ELR (cell line): ENCODE measurements at regions not wholly inside any gene's neighbourhood (a gene's known extent, or its start where the extent isn't known, plus 50 kb on each side); places are given as distances from the start of the nearest gene placed in this dataset.
A peak's percentile ranks its signal among the peaks of the same experiment; 100 is the strongest.
"Not testable (repeated sequence)": the region's sequence is repeated elsewhere in the genome, so short reads cannot be mapped to it uniquely, and the experiment has no call there.

Experiments
- DNase-seq: peaks from one replicate; pipeline ENCODE4 v3.0.0-alpha.2; 2015; ENCODE audit warnings: low read depth

DNA sequence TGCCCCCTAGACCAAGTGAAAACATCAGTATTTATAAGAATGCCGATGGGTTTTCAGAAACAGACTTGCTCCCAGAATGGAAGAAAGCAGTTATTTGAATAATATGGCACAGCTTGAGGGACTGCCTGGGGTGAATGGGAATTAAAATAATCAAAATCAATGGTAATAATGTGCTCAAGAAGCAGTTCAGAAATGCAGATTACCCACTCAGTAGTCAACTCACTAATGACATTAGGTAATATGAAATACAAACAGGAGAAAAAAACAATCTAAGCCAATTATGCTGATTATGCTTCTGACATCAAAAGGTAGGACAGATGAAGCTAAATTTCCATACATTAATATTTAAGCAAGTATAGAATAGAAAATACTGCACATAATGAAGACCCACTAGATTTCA, 179.3 kb downstream of the ENC1 start:
- no peak for DNase-seq

DNA sequence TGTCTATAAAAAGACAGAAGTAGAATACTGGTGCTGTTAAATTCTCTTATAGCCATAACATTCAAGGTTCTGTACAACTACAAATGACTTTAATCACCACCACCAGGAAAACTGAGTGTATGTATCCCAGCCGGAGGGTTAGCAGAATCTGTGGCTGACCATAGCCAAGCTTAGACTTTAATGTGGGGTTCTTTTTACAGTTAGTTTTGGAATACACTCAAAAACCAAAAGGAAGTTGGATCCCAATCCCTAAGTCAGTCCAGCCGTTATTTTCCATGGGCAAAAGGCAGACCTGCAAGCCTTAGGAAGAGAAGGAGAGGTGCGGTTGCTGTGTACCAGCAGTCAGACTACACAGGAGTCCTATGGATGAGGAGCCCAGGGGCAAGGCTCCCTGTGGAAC, 179.8 kb downstream of the ENC1 start:
- no peak for DNase-seq

DNA sequence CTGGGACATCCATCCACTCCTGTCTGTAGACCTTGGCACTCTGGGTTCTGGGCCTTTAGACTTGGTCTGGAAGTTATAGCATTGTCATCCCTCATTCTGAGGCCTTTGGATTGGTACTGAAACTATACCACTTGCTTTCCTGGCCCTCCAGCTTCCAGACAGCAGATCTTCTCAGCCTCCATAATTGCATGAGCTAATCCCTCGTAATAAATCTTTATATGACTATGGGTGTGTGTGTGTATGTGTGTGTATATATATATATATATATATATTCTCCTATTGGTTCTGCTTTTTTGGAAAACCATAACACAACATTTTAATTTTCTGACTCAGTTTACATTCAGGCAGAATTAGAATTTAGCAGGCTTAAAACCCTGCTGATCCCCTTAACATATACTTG, 180.5 kb downstream of the ENC1 start:
- no peak for DNase-seq

DNA sequence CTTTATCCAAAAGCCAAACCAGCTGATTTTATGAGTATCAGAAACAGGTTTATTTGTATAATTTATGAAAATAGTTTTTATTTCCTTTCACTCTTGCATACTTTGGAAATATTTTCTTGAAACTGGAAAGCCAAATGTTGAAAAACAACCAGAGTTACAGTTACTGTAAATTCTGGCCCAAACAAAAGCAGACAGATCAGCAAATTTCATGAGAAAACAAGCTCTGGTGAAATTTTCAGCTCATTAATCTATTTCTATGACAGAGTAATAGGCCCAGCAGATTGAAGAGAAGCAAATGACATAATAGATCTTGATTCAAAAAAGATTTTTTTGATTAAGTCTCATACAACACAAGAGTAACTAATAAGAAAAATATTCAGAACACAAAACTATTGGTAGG, 182.7 kb downstream of the ENC1 start:
- no peak for DNase-seq

DNA sequence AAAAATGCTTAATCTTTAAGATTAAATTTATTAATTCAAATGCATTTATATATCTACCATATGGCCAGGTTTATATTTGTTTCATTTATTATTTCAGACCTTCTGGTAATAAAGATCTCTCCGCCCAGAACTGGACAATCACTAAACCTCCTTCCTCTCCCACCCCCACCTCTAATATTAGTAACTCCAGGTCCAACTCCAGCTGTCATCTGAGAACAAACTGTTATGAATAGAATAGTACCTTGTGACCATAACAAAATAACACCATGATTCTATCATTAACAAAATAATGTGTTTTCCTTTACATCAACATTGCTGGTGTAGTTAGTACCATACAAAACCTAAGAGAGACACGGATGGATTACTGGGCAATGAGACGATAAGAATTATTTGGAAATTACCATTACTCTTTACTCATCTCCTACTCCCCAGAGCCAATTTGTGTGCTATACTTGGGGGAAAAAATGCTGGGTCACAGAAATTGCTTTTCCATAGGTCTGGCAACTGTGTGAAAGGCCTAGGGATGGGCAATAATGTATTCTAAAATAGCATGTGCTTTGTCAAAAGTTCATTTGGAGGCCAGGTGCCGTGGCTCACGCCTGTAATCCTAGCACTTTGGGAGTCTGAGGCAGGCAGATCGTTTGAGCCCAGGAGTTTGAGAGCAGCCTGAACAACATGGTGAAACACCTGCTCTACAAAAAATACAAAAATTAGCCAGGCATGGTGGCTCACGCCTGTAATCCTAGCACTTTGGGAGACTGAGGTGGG, 186.1 kb downstream of the ENC1 start:
- DNase-seq, result no peak

DNA sequence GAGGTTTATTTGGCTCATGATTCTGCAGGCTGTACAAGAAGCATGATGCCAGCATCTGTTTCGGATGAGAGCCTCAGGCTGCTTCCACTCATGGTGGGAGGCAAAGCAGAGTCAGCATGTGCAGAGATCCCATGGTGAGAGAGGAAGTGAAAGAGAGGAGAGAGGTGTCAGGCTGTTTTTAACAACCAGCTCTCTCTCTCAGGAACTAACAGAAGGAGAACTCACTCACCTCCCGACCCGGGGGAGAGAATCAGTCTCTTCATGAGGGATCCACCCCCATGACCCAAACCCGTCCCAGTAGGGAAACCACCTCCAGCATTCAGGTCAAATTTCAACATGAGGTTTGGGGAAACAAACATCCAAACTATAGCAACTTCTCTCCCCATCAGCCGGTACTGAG, 187.7 kb downstream of the ENC1 start:
- DNase-seq, result no peak

DNA sequence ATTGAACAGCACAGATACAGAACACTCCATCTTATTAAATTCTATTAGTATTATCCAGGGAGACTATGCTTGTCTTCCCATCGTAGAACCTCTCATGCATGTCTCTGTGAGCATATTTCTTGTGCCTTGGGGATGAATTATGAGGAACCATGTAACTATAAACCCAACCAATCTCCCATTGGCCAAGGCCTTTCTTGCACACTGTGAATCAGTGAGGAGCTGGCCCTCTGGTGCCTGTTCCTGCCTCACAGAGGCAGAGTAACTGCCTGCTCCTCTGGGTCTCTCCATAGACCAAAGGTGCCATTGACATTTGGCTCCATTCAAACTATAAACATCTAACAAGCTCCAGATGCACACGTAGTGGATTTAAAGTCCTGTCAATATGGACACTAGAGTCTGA, 190.4 kb downstream of the ENC1 start:
- no peak for DNase-seq

DNA sequence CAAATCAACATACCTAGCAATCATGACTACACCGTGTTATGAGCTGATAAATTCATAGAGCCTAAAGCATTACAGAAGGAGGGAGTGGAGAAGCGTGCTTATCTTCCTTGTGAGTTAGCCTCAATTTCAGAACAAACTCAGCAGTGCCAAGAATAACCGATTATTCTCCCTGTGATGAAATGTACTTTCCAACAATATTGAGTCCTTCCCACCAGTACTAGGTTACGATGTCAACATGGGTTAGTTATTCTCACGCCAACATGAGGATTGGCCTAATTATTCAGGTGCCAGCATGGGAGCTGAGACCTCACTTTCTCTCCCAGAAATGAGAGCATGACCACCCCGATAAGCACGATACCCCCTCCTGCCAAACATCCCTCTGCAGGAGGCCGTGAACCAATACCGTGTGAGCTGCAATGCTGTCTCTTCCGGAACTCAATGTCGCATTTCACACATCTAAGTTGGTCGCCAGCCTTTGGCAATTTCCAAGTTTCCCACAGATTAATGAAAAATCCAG, 193.7 kb downstream of the ENC1 start:
- no peak for DNase-seq

DNA sequence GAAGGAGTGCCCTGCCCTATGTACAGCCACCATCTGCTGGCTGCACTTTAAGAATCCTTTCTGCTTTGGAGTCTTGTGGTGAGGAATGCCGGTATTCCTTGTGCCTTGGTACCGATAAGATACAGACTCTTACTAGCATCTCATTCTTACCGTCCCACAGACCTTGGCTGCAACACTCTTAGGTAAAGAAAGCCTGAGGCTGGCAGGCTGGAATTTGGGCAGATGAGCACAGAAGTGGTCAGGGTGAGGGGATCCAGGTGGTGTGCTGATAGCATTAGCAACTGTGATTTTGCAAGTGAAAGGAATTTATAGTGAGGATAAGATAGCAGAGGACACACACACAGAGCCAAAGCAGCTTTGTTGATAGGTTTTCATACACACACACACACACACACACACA, 198.1 kb downstream of the ENC1 start:
- no peak for DNase-seq

DNA sequence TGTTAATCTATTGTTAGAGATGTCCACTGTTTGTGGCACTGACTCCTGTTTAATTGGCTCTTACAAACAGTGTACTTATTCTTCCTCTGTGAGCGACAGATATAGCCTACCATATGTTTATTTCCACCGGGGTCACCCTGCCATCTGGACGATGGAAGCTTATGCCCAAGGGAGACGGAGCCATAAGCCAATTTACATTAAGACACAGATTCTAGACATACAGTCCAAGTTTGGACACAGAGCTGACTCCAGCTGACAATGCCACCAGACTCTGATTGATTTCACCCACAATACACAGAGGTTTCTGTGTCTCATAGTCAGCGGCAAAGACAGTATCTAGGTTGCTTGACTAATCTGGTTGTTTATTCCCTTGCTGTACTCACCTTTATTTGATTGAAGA, 198.9 kb downstream of the ENC1 start:
- DNase-seq, result no peak

DNA sequence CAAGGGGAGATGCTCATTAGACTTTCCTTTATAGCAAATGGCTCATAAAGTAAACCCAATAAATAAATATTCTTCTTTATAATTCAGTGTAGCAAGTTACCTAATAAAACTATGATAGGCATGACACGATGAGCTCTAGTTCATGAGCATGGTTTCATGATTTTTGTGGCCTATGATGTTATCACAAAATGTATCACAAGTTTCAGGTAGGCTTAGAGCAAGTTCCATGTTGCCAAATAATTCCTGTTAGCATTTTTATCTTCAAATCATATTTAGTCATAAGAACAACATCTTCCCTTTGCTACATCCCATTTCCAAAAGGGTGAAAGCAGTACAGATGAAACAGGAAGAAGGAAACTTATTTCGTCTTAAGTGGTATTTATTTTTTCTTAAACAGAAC, 200.2 kb downstream of the ENC1 start:
- no peak for DNase-seq

DNA sequence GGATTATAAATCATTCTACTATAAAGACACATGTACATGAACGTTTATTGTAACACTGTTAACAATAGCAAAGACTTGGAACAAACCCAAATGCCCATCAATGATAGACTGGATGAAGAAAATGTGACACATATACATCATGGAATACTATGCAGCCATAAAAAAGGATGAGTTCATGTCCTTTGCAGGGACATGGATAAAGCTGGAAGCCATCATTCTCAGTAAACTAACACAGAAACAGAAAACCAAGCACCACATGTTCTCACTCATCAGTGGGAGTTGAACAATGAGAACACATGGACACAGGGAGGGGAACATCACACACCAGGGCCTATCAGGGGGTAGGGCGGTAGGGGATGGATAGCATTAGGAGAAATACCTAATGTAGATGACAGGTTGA, 202.7 kb downstream of the ENC1 start:
- DNase-seq, result not testable (repeated sequence)

DNA sequence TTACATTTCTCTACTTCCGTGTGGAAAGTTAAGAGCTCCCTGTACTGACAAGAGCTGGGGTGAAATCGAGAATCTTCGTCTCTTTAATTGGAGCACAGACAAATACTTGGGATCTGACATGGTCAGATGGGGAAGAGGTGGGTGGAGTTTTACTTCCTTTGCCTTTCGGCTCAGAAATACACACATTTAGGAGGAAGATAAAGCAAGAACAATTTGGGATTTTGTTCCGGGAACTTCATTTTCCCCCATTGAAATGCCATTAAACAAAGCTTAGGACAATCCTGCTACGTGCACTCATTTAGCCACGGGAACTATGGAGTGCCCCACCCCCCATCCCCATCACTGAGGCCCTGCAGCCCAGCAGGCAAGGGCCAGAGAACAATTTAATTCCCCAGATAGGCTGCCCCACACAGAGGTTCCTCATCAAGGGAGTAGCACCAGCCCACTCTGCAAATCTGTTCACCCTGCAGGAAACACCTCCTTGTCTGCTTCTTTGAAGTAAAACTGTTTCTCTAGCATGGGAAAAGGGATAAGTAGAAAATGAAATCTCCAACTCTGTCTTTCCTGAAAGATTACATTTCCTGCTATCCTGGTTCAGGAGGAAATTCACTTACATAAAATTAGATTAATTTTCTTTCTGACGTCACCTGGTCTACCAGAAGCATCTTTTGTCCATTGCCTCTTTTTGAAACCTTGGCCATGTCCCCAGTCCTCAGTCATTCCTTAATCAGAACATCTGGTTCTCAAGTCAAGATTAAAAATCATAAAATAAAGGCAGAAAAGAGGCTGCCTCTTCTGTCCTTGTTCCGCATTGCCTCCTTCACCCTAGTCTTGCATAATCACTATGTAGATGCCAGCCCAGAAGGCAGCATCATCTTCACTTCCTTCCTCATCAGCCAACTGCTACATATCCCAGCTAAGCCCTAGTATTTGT, 206.4 kb downstream of the ENC1 start:
- DNase-seq, result no peak

DNA sequence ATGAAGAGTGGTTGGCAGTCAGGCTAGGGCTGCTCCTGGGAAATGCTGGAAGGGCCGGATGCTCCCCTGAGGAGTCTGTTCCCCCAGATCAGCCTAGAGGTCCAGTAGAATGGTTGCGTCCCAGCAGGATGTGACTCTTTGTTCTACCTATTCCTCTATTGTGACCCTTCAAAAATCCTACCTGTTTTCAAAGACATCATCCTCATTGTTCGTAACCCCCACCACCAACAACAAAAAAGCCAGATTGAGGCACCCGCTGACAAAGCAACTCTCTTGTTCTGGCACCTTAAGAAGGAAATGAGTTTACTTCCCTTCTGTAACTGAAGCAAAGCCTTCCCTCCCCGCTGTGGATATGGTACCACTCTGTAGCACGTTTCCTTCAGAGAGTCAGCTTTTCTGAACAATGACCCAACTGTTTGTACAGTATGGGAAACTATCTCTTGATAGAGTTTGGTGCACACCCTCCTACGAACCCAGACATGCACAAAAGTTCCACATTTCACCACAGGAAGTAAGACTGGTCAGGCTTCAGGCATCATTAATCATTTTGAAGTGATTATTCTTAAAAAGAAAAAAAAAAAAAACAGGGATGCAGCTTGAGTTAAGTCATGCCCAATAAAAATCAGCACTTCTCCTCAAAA, 207.2 kb downstream of the ENC1 start:
- peak; percentile 42 for DNase-seq

DNA sequence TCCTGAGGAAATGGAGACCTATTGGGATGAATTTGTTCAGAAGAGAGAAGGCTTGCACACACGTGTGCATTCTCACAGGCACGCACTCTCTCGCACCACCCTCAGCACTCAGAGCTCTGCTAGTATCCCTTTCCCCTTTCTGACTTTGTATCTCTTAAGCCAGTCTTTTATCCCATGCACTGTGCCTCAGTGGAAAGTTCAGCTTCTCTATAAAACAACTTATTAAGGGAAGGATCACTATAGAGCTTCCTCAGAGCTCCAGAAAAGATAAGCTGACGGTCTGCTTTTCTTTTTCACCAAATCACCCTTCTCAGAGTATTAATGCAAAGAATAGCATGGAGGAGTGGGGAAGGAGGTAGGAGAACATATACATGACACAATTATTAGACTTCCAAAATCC, 207.8 kb downstream of the ENC1 start:
- DNase-seq, result no peak

DNA sequence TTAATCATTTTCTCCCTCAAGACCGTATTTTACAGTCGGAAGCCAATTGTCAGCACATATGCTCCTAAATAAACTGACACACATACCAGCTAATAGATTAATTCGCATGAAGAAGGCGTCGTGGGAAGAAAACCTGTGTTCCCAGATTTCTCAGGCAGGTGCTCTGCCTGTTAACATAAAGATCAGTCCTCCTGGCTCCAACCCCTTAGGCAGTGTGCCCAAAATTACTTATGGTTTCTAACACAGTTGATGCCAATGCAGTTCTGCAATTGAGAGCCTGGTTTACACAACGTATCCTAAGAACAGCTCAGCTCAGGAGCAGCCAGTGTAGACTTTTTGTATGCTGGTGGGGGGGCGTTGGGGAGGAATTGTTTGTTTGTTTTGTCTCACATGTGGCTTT, 208.3 kb downstream of the ENC1 start:
- no peak for DNase-seq

DNA sequence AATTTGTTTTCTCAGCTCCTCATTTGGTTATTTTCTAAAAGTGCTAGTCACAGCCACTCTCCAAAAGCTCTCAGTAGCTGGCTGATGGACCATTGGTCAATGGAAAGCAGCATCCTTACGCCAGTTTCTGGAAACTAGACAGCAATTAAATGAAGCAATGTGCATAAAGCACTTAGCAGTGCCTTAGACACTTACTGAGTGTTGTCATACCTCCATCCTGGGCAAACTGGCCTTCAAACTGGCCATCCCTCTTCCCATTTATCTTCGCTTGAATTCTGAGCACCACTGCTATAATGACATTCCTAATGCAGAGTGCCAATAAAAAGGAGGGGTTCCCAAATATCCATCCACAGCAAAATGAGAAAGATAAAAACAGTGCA, 209.2 kb downstream of the ENC1 start:
- DNase-seq, result no peak

DNA sequence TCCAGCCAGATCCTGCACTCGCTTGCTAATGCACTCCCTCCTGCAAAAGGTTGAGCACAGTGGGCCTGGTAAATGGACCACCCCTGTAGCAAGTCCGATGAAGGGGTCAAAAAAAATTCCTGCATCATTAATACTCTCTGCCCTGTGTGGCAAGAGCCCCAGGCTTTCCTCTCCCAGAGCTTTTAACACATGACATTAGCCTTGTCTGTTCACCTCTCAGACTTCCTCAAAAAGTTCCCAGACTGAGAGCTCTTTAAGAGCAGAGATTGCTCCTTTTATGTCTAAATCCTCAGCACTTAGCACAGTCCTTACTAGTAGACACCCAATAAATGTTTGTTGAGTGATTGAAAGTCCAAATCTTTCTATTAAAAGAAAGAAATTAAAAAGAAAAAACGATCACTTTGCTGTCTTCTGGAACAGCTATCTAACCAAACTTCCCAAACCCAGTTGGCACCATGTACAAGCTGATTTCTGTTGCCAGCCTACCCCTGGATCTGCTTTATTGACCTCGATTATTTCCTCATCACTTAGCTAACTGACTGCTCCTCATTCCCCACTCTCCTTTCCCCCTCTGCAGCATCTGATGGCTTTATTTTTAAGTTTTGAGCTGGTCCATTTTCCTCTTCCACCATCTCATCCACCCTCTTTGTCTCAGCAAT, 209.8 kb downstream of the ENC1 start:
- no peak for DNase-seq

DNA sequence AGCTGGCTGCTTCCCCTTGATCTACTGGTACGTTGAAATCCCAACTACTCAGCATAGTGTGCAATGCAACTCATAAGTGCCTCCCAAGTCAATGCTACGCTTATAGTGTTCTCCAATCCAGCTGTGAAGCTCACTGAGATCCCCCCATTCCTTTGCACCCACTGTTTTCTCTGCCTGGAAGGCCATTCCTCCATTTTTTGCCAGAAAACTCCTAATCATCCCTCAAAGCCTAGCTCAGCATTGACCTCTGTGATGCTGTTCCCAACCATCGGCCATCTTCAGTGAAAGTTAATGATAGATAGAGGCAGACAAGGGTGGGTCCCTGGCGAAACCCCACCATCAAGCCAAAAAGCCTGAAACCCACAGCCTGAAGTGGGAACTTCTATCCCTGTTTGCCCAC, 211.0 kb downstream of the ENC1 start:
- DNase-seq, result no peak

DNA sequence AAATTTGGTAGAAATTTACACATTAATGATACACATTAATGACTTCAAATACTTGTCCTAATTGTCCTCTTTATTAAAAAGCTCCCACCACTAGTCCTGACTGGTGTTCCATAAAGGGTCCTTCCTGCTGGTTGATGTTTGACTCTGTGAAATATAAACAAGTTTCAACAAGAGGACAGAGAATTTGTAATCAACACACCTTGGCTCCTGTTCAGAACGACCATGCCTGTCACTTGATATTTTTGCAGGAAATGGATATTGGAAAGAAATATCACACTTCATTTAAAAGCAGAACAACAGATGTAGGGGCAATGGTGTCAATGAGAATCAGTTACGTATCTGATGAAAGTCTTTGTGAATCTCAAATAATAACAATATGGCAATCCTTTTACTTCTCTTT, 211.7 kb downstream of the ENC1 start:
- no peak for DNase-seq

DNA sequence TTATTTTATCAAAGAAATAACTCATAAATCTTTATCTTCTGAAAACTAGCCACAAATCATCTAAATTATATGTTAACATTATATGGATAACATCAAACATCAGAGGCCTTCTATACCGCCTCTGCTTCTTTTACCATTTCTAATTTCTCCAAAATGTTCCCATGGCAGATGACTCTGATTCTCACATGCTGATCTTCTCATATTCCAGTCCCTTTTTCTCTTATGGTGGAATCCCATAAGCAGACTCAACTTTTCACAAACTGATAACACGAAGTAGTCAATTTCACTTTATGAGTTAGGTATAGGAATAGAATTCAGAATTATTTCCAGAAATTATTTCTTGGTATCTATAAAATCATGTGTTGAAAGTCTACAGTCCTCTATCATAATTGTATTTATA, 212.3 kb downstream of the ENC1 start:
- no peak for DNase-seq

DNA sequence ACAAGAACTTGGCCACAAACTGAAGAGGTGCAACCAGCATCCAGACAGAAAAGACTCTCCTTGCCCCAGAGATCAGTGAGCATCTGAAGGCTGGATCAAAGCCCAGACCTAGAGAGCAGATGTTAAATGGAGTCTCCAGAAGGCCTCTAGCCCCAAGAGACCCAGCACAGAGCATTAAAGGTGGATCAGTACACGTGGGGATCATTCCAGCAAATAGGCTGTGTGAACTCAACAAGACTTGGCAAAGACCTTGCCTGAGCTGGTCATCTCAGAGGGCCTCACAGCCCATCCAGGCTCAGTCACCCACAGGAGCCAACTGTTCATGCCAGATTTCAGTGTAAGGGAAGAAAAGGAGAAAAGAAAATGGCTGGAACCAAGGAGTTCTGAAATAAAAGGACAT, 214.0 kb downstream of the ENC1 start:
- no peak for DNase-seq
